IPS-18a (cell line): ENCODE measurements at regions not wholly inside any gene's neighbourhood (a gene's known extent, or its start where the extent isn't known, plus 50 kb on each side); places are given as distances from the start of the nearest gene placed in this dataset.

Experiments
- H3K27ac ChIP-seq: one replicate; pipeline ENCODE4 v1.5.1; 2013; ENCODE audit warnings: low read length
- H3K27me3 ChIP-seq: one replicate; pipeline ENCODE4 v1.6.1; 2013; ENCODE audit warnings: mild to moderate bottlenecking, low read length; ENCODE audit not compliant: control insufficient read depth, insufficient read depth
- H3K36me3 ChIP-seq: one replicate; pipeline ENCODE4 v1.6.1; 2013; ENCODE audit warnings: low read depth, low read length; ENCODE audit not compliant: control insufficient read depth
- H3K4me1 ChIP-seq: one replicate; pipeline ENCODE4 v1.6.1; 2013; ENCODE audit warnings: low read depth, low read length; ENCODE audit not compliant: control insufficient read depth
- H3K4me3 ChIP-seq: one replicate; pipeline ENCODE4 v1.5.1; 2013; ENCODE audit warnings: low read length
- H3K9ac ChIP-seq: one replicate; pipeline ENCODE4 v1.6.1; 2013; ENCODE audit warnings: mild to moderate bottlenecking, low read length, moderate library complexity
- H3K9me3 ChIP-seq: one replicate; pipeline ENCODE4 v1.6.1; 2013; ENCODE audit warnings: low read depth, low read length; ENCODE audit not compliant: control insufficient read depth

- Histone ChIP-seq H3K27me3 (no peaks in the 10 kb centered on the region), H3K4me3 (no peak overlapping the region), H3K9me3 (no peaks in the 10 kb centered on the region), H3K9ac (no peak overlapping the region), H3K4me1 (peaks cover 14% of the 10 kb centered on the region), H3K27ac (no peak overlapping the region), H3K36me3 (no peaks in the 10 kb centered on the region)
Measured at GRCh38 chr9:119043996-119044395, 325.2 kb downstream of the BRINP1 start.

DNA sequence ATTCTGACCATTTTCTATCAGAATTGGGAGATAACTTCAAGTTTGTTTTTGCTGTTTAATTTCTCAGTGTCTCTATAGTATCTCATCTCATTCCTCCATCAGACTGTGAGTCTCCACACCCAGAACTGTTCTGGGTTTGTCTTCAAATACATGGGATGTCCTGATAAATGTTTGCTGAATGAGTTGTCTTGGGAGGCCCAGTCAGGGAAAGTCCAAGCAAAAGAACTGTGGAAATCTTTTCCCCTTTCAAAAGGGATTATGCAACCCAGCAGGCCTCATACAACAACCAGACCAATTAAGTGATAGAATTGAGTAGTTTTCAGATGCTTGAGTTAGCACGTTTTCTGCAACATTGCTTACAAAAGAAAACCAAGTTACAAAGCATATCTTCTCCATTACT, 324.4 kb downstream of the BRINP1 start:
- no peaks in the 10 kb centered on the region for H3K36me3 ChIP-seq
- no peaks in the 10 kb centered on the region for H3K9me3 ChIP-seq
- no peak overlapping the region for H3K27ac ChIP-seq
- no peak overlapping the region for H3K9ac ChIP-seq
- no peak overlapping the region for H3K4me3 ChIP-seq
- peaks cover 14% of the 10 kb centered on the region for H3K4me1 ChIP-seq
- H3K27me3 ChIP-seq = no peaks in the 10 kb centered on the region

DNA sequence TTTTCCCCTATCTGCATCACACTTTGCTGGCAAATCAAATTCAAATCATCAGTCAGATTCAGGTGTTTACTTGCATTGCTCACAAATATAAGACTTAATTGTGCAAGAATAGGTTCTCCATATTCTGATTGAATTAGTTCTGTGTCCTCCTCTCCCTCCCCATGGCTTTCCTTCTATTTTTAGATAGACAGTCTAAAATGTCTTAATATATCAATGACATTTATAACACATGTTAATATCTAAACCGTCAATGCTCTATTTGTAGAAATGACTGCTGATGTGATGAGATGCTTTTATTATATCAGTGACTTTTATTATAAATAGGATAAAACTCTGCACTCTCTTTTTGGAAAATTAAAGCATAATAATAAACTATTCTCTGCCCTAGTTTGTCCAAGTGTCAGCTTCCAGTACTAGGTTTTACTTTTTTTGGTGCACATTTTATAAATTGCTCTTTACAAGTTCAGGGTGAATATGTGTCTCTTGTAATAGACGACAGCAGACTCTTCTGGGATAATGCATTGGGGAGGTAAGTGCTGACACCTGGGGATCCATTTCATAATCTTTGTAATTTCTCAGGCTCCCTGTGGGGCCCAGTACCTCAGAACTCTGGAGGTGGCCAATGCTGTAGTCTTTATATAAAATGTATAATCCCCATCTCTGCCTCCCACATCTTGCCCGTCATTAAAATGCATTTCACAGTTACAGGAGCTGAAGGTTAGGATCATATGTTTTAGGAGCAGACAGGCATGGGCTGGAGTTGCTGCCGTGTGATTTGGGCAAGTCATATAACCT, 321.5 kb downstream of the BRINP1 start:
- Histone ChIP-seq H3K9ac (no peak overlapping the region), H3K4me1 (peaks cover 14% of the 10 kb centered on the region), H3K9me3 (no peaks in the 10 kb centered on the region), H3K4me3 (no peak overlapping the region), H3K27me3 (no peaks in the 10 kb centered on the region), H3K36me3 (no peaks in the 10 kb centered on the region), H3K27ac (no peak overlapping the region)

DNA sequence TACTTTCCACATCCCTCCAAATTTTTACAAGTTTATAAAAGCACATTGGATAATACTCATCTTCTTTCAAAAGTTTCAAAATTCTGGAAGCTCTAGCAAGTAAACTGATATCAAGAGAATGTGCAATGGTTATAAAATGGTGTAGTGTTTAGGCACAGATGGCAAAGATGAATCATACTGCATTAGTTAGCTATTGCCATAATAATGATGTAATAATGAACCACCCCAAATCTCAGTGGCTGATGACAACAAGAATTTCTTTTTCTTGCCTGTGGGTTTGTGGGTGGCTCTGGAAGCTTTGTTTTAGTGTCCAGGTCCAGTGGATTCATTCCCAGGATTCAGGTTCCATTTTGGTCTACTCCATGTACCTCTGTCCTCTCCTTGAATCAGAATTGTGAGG, 319.0 kb downstream of the BRINP1 start:
- peaks cover 8% of the 10 kb centered on the region for H3K4me1 ChIP-seq
- H3K27ac ChIP-seq = no peak overlapping the region
- no peaks in the 10 kb centered on the region for H3K27me3 ChIP-seq
- H3K36me3 ChIP-seq = no peaks in the 10 kb centered on the region
- no peak overlapping the region for H3K9ac ChIP-seq
- H3K9me3 ChIP-seq = no peaks in the 10 kb centered on the region
- H3K4me3 ChIP-seq = no peak overlapping the region

DNA sequence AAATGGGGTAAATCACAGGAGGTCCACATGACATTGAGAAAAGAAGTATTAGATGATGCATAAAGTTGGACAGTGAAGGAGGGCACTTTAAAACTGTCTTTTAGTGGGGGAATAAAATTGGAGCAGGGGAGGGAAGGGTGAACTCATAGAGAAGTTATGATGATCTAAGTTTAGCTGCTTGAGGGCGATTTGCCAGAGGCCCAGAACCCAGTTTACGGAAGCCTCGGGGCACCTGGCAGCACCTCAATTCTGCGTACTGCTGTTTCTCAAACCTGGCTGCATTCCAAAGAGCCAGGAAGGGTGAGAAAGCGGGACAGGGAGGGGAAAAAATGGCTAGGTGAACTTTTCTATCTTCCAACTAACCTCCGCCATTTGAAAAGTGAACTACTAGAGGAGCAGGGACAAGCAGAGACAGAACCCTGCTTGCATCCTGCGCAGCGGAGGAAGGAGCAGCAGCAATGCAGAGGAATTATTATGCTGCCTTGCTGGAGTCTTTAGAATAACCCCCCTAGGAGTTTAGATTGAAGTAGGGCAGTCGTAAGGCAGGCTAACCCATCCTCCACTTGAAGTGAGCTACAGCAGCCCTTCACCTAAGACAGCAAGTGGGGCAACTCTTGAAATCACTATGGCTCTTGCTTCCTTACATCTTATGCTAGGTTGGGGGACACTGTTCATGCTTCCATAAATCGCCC, 316.8 kb downstream of the BRINP1 start:
- Histone ChIP-seq H3K27ac (no peak overlapping the region), H3K4me3 (no peak overlapping the region), H3K4me1 (peaks cover 8% of the 10 kb centered on the region), H3K36me3 (no peaks in the 10 kb centered on the region), H3K9me3 (no peaks in the 10 kb centered on the region), H3K27me3 (no peaks in the 10 kb centered on the region), H3K9ac (no peak overlapping the region)

DNA sequence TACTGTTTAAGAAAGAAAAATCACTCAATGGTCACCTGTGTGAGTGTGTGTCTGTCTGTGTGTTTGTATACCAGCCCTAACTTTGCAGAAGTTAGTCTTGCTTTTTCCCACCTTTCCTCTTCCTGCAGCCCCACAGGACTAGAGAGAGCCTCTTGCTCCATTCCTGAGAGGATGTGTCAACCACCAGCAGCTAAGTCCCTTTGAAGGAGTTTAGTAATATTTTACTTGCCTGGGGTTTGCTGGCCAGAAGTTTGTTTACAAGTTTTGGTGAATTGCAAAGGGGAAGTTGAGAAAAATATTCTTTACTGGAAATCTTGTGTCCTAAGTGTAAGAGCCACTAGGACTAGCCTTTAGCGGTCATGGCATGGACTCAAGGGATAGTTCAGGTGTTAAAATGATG, 316.2 kb downstream of the BRINP1 start:
- Histone ChIP-seq H3K4me3 (no peak overlapping the region), H3K9ac (no peak overlapping the region), H3K4me1 (peaks cover 8% of the 10 kb centered on the region), H3K9me3 (no peaks in the 10 kb centered on the region), H3K27me3 (no peaks in the 10 kb centered on the region), H3K36me3 (no peaks in the 10 kb centered on the region), H3K27ac (no peak overlapping the region)

DNA sequence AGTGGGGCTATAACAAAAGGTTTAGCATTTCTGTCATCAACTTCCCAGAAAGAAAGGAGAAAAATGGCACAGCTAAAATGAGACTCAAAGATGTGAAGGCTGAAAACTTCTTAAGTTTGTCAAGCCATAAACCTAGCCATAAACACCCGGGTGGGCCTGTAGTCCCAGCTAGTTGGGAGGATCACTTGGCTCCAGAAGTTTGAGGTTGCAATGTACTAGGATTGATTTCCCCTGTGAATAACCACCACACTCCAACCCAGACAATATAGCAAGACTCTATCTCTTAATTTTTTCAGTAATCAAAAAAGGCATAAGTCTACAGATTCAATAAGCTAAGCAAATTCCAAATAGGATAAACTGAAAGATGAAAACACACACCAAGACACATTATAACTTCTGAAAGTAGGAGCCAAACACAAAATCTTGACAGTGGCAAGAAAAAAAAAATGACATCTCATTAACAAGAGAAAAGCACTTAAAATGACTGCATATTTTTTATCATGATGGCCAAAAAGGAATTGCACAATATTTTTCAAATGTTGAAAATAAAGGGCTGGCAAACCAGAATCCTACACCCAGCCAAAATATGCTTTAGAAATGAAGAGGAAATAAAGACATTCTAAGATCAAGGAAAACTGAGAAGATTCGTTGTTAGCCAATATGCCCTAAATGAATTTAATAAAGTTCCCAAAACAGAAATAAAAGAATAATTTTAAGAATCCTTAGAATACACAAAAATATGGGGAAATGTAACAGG, 308.4 kb downstream of the BRINP1 start:
- Histone ChIP-seq H3K9ac (no peak overlapping the region), H3K27ac (no peak overlapping the region), H3K4me1 (no peaks in the 10 kb centered on the region), H3K36me3 (no peaks in the 10 kb centered on the region), H3K9me3 (no peaks in the 10 kb centered on the region), H3K4me3 (no peak overlapping the region), H3K27me3 (no peaks in the 10 kb centered on the region)

DNA sequence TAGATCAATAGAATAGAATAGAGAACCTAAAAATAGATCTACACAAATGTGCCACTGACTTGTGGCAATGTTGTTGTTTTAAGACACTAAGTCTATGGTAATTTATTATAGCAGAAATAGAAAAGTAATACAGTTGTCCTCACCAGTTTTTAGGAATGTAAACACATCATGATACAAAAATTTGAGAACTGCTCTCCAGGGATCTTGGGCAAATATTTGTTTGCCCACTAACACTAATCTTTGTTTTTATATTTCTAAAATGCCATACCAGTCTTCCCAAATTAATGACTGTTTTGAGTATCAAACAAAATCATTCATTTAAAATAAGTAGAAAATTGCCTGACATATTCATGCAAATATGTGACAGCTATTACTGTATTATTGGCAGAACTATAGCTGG, 297.6 kb downstream of the BRINP1 start:
- Histone ChIP-seq H3K36me3 (no peaks in the 10 kb centered on the region), H3K9me3 (peaks cover 3% of the 10 kb centered on the region), H3K9ac (no peak overlapping the region), H3K27ac (no peak overlapping the region), H3K4me1 (no peaks in the 10 kb centered on the region), H3K27me3 (no peaks in the 10 kb centered on the region), H3K4me3 (no peak overlapping the region)

DNA sequence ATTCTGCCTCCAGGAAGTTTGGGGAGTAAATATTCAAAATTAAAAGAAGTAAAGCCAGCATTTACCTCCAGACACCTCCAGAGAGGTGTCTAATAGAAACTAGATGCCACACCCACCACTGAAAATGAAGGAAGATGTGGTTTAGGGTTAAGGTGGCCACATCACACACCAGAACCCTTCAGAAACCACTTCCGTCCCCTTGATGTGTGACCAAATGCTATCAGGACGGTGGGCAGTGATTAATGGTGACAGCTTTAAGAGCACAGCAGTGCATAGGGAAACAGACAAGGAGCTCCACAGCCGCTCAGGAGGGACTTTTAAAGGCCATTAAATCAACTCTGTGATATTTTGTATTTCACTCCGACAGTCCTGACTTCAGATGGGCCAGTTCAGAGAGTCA, 295.2 kb downstream of the BRINP1 start:
- Histone ChIP-seq H3K36me3 (no peaks in the 10 kb centered on the region), H3K27me3 (no peaks in the 10 kb centered on the region), H3K9ac (no peak overlapping the region), H3K4me3 (no peak overlapping the region), H3K4me1 (peaks cover 18% of the 10 kb centered on the region), H3K9me3 (peaks cover 3% of the 10 kb centered on the region), H3K27ac (no peak overlapping the region)

DNA sequence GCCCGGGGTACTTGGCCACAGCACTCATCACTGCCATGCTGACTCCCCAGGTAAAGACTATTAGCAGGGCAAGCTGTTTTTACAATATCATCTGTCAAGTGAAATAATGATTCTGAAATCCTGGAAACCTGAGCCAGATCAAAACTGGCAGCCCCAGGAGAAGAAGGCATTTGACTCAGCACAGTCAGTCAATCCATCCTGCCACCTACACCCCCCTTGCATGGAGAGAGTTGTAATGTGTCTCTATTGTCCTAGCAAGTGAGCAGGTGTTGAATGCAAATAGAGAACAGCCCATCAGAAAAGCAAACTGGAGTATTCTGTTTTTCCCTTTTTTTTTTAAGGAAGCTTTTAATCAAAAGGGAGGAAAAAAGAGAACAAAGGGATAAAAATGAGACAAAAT, 291.2 kb downstream of the BRINP1 start:
- H3K4me3 ChIP-seq = no peak overlapping the region
- H3K27ac ChIP-seq = no peak overlapping the region
- no peaks in the 10 kb centered on the region for H3K27me3 ChIP-seq
- H3K36me3 ChIP-seq = no peaks in the 10 kb centered on the region
- no peak overlapping the region for H3K9ac ChIP-seq
- no peaks in the 10 kb centered on the region for H3K9me3 ChIP-seq
- H3K4me1 ChIP-seq = peaks cover 26% of the 10 kb centered on the region

GRCh38 chr9:119083673-119084072, 285.6 kb downstream of the BRINP1 start:
- no peak overlapping the region for H3K27ac ChIP-seq
- H3K4me1 ChIP-seq = peaks cover 34% of the 10 kb centered on the region
- H3K27me3 ChIP-seq = no peaks in the 10 kb centered on the region
- no peak overlapping the region for H3K9ac ChIP-seq
- no peak overlapping the region for H3K4me3 ChIP-seq
- H3K9me3 ChIP-seq = no peaks in the 10 kb centered on the region
- no peaks in the 10 kb centered on the region for H3K36me3 ChIP-seq
